KMS-11 (cell line): ENCODE measurements at regions not wholly inside any gene's neighbourhood (a gene's known extent, or its start where the extent isn't known, plus 50 kb on each side); places are given as distances from the start of the nearest gene placed in this dataset.

ENCODE experiments used
- H2AFZ ChIP-seq: fragments of 200-600 bp; sonication (generic); 2 replicates; pipeline ENCODE4 v1.6.1; 2016; ENCODE audit warnings: antibody characterized with exemption, mixed run types, low read depth
- H3K27ac ChIP-seq: fragments of 200-600 bp; sonication (generic); 2 replicates; pipeline ENCODE4 v1.6.1; 2016; ENCODE audit warnings: mild to moderate bottlenecking, mixed run types
- H3K27me3 ChIP-seq: fragments of 200-600 bp; sonication (generic); 2 replicates; pipeline ENCODE4 v1.6.1; 2017; ENCODE audit warnings: mild to moderate bottlenecking, low read depth, mixed run types, moderate library complexity; ENCODE audit not compliant: insufficient read depth
- H3K36me3 ChIP-seq: fragments of 200-600 bp; sonication (generic); 2 replicates; pipeline ENCODE4 v1.6.1; 2017; ENCODE audit warnings: mild to moderate bottlenecking, mixed run types; ENCODE audit not compliant: insufficient read depth
- H3K4me1 ChIP-seq: fragments of 200-600 bp; sonication (generic); 2 replicates; pipeline ENCODE4 v1.6.1; 2016; ENCODE audit warnings: mild to moderate bottlenecking, low read depth, mixed run types; ENCODE audit not compliant: poor library complexity, severe bottlenecking
- H3K4me2 ChIP-seq: fragments of 200-600 bp; sonication (generic); 2 replicates; pipeline ENCODE4 v1.7.0; 2016; ENCODE audit warnings: mild to moderate bottlenecking, mixed run types
- H3K4me3 ChIP-seq: fragments of 200-600 bp; sonication (generic); IDR thresholded peaks from 2 replicates; pipeline ENCODE4 v1.6.1; 2017; ENCODE audit warnings: low read depth, low read length, mixed read lengths; ENCODE audit not compliant: insufficient read depth
- H3K79me2 ChIP-seq: fragments of 200-600 bp; sonication (generic); 2 replicates; pipeline ENCODE4 v1.6.1; 2016; ENCODE audit warnings: low read depth, mixed run types; ENCODE audit not compliant: insufficient read depth
- H3K9ac ChIP-seq: fragments of 200-600 bp; sonication (generic); 2 replicates; pipeline ENCODE4 v1.6.1; 2016; ENCODE audit warnings: mild to moderate bottlenecking, mixed run types
- H4K20me1 ChIP-seq: fragments of 200-600 bp; sonication (generic); 2 replicates; pipeline ENCODE4 v1.6.1; 2016; ENCODE audit warnings: mild to moderate bottlenecking, mixed run types; ENCODE audit not compliant: insufficient read depth
- TF ChIP-seq, protein P1 (sequence below): fragments of 200-600 bp; sonication (generic); conservative IDR thresholded peaks from 2 replicates; pipeline ENCODE4 v1.6.1; 2017; ENCODE audit warnings: low read depth, mild to moderate bottlenecking, antibody characterized with exemption, low read length, moderate library complexity, mixed read lengths

DNA sequence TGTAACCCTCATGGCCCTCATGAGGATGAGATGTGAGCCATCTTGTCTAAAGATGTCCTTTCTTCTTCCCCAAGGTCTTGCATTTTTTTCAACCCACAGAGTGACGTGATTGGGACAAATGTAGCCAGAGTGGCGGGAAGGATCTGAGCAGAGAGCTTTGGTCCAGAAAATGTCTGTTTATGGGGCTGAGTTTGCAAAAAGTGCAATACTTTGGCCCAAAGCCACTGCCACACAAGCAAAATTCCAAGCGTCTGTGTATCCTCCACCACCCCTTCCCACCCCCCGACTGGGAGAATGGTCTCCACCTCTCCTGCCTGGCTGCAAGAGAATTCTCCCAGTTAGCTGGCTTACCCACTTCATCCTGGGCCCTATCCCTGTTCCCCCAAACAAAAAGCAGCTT is 246.9 kb upstream of the LRIG1 start:
- Histone ChIP-seq H3K4me1 (no peaks in the 10 kb centered on the region), H2AFZ (no peak overlapping the region), H3K36me3 (no peaks in the 10 kb centered on the region), H3K27ac (no peak overlapping the region), H3K79me2 (no peaks in the 10 kb centered on the region), H3K4me2 (no peak overlapping the region), H3K27me3 (no peaks in the 10 kb centered on the region), H4K20me1 (no peaks in the 10 kb centered on the region), H3K4me3 (no peak overlapping the region), H3K9ac (no peak overlapping the region)
- TF ChIP-seq, protein P1, sequence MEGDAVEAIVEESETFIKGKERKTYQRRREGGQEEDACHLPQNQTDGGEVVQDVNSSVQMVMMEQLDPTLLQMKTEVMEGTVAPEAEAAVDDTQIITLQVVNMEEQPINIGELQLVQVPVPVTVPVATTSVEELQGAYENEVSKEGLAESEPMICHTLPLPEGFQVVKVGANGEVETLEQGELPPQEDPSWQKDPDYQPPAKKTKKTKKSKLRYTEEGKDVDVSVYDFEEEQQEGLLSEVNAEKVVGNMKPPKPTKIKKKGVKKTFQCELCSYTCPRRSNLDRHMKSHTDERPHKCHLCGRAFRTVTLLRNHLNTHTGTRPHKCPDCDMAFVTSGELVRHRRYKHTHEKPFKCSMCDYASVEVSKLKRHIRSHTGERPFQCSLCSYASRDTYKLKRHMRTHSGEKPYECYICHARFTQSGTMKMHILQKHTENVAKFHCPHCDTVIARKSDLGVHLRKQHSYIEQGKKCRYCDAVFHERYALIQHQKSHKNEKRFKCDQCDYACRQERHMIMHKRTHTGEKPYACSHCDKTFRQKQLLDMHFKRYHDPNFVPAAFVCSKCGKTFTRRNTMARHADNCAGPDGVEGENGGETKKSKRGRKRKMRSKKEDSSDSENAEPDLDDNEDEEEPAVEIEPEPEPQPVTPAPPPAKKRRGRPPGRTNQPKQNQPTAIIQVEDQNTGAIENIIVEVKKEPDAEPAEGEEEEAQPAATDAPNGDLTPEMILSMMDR, result no peak

DNA sequence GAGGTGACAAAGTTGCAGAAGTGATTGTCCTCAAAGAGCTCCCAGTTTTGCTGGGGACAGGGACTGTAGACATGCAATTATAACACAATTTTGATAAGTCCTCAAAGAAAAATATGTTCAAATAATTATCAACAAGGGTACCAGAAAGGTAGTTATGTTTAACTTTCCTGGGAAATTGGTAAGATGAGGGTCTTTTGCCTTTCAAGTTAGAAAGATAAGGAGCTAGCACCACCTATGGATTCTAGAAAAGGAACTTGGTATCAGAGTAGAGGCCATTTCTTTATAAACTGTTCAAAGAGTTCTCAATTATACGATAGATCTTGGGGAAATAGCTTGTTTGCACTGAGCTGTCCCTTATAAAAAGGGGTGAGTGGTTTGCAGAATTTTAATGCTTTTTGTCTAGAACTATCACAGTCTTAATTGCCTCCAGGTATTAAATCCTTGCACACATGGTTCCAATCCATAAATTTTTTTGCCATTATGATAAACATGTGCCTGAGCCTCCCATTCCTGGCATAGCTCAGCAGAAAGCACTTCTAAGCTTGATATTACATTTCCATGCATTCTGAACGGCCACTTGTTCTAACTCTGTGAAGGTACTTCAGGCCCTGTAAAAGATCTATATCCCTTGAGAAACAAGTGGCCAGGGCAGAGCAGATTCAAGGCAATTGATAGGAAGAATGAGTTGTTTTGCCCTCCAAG is 247.5 kb upstream of the LRIG1 start:
- H3K4me1 ChIP-seq, result no peaks in the 10 kb centered on the region
- no peaks in the 10 kb centered on the region for H3K36me3 ChIP-seq
- H3K27me3 ChIP-seq, result no peaks in the 10 kb centered on the region
- H3K9ac ChIP-seq, result no peak overlapping the region
- no peak overlapping the region for H3K4me3 ChIP-seq
- H3K27ac ChIP-seq, result no peak overlapping the region
- H2AFZ ChIP-seq, result no peak overlapping the region
- H4K20me1 ChIP-seq, result no peaks in the 10 kb centered on the region
- H3K4me2 ChIP-seq, result no peak overlapping the region
- TF ChIP-seq, protein P1, result no peak
- H3K79me2 ChIP-seq, result no peaks in the 10 kb centered on the region

DNA sequence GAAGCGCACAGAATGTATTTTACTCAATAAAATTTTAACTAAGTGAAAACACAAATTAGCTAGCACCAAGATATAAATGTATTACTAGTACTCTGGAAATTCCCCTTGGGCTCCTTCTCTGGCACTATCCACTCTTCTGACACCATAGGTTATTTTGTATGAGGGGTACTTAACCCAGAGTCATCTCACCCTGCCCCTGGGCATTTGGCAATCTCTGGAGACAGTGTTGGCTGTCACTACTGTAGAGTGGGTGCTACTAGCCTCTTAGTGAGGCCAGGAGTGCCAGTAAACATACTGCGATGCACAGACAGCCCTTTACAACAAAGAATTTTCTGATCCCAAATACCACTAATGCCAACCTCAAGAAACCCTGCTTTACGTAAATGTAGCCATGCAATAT is 246.3 kb upstream of the KBTBD8 start:
- Histone ChIP-seq H3K36me3 (no peaks in the 10 kb centered on the region), H3K79me2 (no peaks in the 10 kb centered on the region), H2AFZ (no peak overlapping the region), H4K20me1 (no peaks in the 10 kb centered on the region), H3K27ac (no peak overlapping the region), H3K27me3 (no peaks in the 10 kb centered on the region), H3K4me2 (no peak overlapping the region), H3K9ac (no peak overlapping the region), H3K4me1 (no peaks in the 10 kb centered on the region), H3K4me3 (no peak overlapping the region)
- TF ChIP-seq, protein P1, result no peak

DNA sequence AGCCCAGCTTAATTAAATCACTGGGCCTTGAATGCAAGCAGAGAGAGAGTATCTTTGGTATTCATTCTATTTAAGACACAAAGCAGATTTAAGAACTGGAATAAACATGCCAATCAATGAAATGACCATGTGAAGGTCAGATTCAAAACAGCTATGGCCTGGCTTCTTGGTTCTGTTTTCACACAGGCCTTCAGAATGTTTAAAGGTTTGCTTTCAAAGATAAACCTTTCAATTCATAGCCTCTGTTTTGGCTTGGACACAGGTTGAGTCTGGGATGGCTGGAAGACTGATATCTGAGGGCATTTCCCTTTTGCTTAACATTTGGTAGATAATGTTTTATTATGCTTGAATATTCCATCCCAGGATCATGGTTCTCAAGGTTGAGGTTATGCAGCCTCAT is 244.4 kb upstream of the KBTBD8 start:
- no peaks in the 10 kb centered on the region for H3K36me3 ChIP-seq
- H3K4me3 ChIP-seq, result no peak overlapping the region
- H3K27me3 ChIP-seq, result no peaks in the 10 kb centered on the region
- no peaks in the 10 kb centered on the region for H4K20me1 ChIP-seq
- H3K4me1 ChIP-seq, result no peaks in the 10 kb centered on the region
- H3K27ac ChIP-seq, result no peak overlapping the region
- H3K79me2 ChIP-seq, result no peaks in the 10 kb centered on the region
- TF ChIP-seq, protein P1, result no peak
- no peak overlapping the region for H3K9ac ChIP-seq
- H2AFZ ChIP-seq, result no peak overlapping the region
- no peak overlapping the region for H3K4me2 ChIP-seq
